Sigmoid colon (tissue), 4 donors: ENCODE measurements at regions not wholly inside any gene's neighbourhood (a gene's known extent, or its start where the extent isn't known, plus 50 kb on each side); places are given as distances from the start of the nearest gene placed in this dataset.

ENCODE experiments used
- EP300 ChIP-seq, 4 donors: sonication (generic); formaldehyde crosslinking; IDR thresholded peaks; one replicate each; pipeline ENCODE4 v1.6.1; 2017; ENCODE audit warnings: antibody characterized with exemption in 4 of 4
- POLR2A ChIP-seq, 2 donors: fragments of 450-650 bp; IDR thresholded peaks; one replicate each; pipeline ENCODE4 v1.6.1; 2016; ENCODE audit warnings: antibody characterized with exemption in 2 of 2, mild to moderate bottlenecking in 2 of 2, moderate library complexity in 2 of 2
- TF ChIP-seq, protein P1 (sequence below), 4 experiments: fragments of 450-650 bp in 3 of 4; fragments of 200-600 bp in 1 of 4; IDR thresholded peaks; one replicate each; pipeline ENCODE4 v1.5.1; 2016 to 2019; ENCODE audit warnings: antibody characterized with exemption in 4 of 4, mild to moderate bottlenecking in 3 of 4, moderate library complexity in 2 of 4

DNA sequence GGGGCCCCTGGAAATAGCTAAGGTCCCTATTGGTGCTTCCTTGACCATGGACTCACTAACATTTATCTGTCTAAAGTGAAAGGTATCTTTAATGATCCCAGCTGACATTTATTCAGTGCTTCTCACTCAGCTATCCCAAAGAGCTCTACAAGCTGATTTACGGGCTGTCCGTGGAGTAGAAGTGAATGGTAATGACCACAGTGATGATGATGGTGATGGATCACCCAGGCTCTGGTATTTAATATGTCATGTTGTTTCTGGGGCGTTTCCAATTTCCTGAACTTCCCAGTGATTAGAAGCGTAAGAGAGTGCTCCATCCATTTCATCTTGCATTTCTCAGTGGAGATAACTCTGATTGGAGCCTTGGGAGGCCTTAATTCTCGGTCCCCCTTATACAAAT lies 304.3 kb downstream of the HRH4 start:
- TF ChIP-seq, protein P1, sequence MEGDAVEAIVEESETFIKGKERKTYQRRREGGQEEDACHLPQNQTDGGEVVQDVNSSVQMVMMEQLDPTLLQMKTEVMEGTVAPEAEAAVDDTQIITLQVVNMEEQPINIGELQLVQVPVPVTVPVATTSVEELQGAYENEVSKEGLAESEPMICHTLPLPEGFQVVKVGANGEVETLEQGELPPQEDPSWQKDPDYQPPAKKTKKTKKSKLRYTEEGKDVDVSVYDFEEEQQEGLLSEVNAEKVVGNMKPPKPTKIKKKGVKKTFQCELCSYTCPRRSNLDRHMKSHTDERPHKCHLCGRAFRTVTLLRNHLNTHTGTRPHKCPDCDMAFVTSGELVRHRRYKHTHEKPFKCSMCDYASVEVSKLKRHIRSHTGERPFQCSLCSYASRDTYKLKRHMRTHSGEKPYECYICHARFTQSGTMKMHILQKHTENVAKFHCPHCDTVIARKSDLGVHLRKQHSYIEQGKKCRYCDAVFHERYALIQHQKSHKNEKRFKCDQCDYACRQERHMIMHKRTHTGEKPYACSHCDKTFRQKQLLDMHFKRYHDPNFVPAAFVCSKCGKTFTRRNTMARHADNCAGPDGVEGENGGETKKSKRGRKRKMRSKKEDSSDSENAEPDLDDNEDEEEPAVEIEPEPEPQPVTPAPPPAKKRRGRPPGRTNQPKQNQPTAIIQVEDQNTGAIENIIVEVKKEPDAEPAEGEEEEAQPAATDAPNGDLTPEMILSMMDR (IDR thresholded peaks at IDR 0.05): no peak
- TF ChIP-seq POLR2A (IDR thresholded peaks at IDR 0.05) (no peak), EP300 (IDR thresholded peaks at IDR 0.05) (no peak)
